MG63 (cell line): ENCODE measurements at regions not wholly inside any gene's neighbourhood (a gene's known extent, or its start where the extent isn't known, plus 50 kb on each side); places are given as distances from the start of the nearest gene placed in this dataset.

Experiments used
- DNase-seq: peaks from one replicate; pipeline ENCODE4 v3.0.0-alpha.2; 2020
- H3K27me3 ChIP-seq: fragments of 250-450 bp; sonication (Bioruptor Pico); 2 replicates; pipeline ENCODE4 v1.5.1; 2020; ENCODE audit warnings: mild to moderate bottlenecking, moderate library complexity
- H3K36me3 ChIP-seq: fragments of 250-450 bp; sonication (Bioruptor Pico); 2 replicates; pipeline ENCODE4 v1.5.1; 2020; ENCODE audit warnings: mild to moderate bottlenecking, moderate library complexity
- H3K4me3 ChIP-seq: fragments of 250-450 bp; sonication (Bioruptor Pico); 2 replicates; pipeline ENCODE4 v1.5.1; 2020; ENCODE audit warnings: mild to moderate bottlenecking, moderate library complexity
- H3K9me3 ChIP-seq: fragments of 250-450 bp; sonication (Bioruptor Pico); 2 replicates; pipeline ENCODE4 v1.5.1; 2020; ENCODE audit warnings: mild to moderate bottlenecking, moderate library complexity

DNA sequence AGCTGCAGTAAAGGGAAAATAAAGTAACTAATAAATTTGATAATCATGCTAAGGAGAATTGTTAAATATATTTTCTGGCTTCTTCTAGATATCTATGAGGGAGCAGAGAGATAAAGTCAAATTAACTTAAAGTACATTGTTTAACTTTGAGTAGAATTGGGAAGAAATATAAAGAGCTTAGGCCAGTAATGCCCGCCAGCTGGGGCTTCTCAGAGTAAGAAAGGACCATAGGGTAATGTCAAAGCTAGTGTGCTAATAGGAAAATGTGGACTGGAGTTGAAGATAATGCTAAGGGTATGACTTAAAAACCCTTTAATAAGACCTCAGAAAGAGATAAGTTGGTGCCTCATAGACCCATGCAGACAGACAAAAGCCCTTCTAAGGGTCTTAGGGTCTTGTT, 411.6 kb upstream of the ANO3 start:
- H3K9me3 ChIP-seq, result no peaks in the 10 kb centered on the region
- H3K4me3 ChIP-seq, result no peak overlapping the region
- no peaks in the 10 kb centered on the region for H3K27me3 ChIP-seq
- DNase-seq, result no peak
- no peaks in the 10 kb centered on the region for H3K36me3 ChIP-seq

GRCh38 chr11:25924586-25924985, 407.3 kb upstream of the ANO3 start:
- Histone ChIP-seq H3K4me3 (no peak overlapping the region), H3K9me3 (no peaks in the 10 kb centered on the region), H3K27me3 (no peaks in the 10 kb centered on the region), H3K36me3 (no peaks in the 10 kb centered on the region)
- no peak for DNase-seq

DNA sequence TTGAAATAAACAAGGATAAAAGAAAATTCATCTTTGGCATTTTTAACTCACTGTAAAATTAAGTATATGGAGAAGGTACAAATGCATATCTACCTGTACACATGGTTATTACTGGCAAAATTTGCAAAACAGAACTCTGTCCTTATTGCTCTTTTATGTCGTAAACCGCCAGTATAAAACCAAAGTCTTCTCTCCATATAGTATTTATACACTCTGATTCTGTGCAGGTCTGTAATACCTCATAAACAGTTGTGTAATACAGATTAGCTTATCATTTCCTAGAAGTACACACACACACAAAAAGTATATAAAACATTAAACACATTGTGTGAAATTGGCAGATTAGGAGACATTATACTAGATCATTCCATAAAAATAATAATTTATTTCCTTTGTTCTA, 406.6 kb upstream of the ANO3 start:
- no peak overlapping the region for H3K4me3 ChIP-seq
- H3K27me3 ChIP-seq, result no peaks in the 10 kb centered on the region
- no peaks in the 10 kb centered on the region for H3K9me3 ChIP-seq
- DNase-seq, result no peak
- H3K36me3 ChIP-seq, result no peaks in the 10 kb centered on the region

DNA sequence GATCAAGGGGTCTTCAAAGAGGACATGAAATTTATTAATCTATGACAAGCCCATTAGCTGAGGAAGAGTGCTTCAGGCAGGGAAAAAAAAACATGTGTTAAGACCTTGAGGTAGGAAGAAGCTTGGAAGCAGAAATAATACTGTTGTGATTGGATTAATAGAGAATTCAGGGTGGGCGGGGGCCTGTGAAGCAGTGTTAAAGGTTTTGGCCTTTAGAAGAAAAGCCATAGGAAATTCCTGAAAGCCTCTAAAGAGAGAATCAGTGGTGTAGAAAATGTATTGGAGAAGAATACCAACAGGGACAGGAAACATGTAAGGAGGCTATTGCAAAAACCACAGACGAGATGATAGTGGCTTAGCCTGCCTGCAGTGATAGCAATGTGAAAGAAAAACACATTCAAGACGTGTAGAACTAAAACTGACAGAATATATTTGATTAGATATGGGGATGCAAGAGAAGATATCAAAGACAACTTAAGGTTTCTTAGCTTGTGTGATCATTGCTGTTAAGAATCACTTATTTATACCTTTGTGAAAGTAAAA, 404.4 kb upstream of the ANO3 start:
- DNase-seq, result no peak

GRCh38 chr11:25928076-25928475, 403.9 kb upstream of the ANO3 start:
- Histone ChIP-seq H3K36me3 (no peaks in the 10 kb centered on the region), H3K4me3 (no peak overlapping the region), H3K27me3 (no peaks in the 10 kb centered on the region), H3K9me3 (no peaks in the 10 kb centered on the region)
- no peak for DNase-seq

More for the DNA sequence above, 404.4 kb upstream of the ANO3 start:
- Histone ChIP-seq H3K36me3 (no peaks in the 10 kb centered on the region), H3K4me3 (no peak overlapping the region), H3K9me3 (no peaks in the 10 kb centered on the region), H3K27me3 (no peaks in the 10 kb centered on the region)

- H3K4me3 ChIP-seq, result no peak overlapping the region
- DNase-seq, result no peak
- H3K36me3 ChIP-seq, result no peaks in the 10 kb centered on the region
- H3K9me3 ChIP-seq, result no peaks in the 10 kb centered on the region
- H3K27me3 ChIP-seq, result no peaks in the 10 kb centered on the region
These were observed 393.0 kb upstream of the ANO3 start for GRCh38 chr11:25938952-25939351.

DNA sequence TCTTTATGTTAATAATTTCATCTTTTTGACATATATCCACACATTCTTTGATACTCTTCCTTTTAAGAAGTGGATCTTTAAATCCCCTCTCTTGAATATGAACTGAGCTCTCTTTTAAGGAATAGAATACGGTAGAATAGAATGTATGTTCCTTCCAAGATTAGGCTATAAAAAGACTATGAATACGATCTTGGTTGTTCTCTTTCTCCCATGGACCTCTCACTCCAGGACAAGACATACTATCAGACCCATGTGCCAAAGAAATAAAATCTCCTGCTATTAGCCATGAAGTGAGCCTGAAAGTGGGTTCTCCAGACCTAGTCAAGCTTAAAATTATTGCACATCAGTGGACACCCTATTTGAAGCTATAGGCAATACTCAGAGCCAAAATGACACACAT, 392.2 kb upstream of the ANO3 start:
- DNase-seq, result no peak
- Histone ChIP-seq H3K4me3 (no peak overlapping the region), H3K36me3 (no peaks in the 10 kb centered on the region), H3K9me3 (no peaks in the 10 kb centered on the region), H3K27me3 (no peaks in the 10 kb centered on the region)

DNA sequence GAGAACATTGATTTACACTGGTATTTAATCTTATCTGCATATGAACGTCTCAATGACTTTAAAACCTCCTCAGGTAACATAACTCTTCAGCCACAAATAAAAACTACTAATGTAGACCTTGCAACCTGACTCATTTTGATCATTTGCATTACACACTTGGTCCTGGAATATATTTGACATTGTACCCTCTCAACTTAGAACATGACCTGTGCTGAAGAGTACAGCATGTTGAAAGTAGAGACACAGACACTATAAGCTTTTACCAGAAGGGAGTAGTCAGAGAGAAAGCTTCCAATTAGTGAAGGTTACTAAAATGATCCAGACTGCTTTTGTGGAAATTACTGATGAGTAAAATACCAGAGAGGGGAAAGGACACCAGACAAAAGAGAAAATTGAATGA, 390.6 kb upstream of the ANO3 start:
- DNase-seq, result no peak
- Histone ChIP-seq H3K36me3 (no peaks in the 10 kb centered on the region), H3K27me3 (no peaks in the 10 kb centered on the region), H3K9me3 (no peaks in the 10 kb centered on the region), H3K4me3 (no peak overlapping the region)

- Histone ChIP-seq H3K4me3 (no peak overlapping the region), H3K9me3 (no peaks in the 10 kb centered on the region), H3K27me3 (no peaks in the 10 kb centered on the region), H3K36me3 (no peaks in the 10 kb centered on the region)
- DNase-seq, result no peak
These were observed 388.9 kb upstream of the ANO3 start for GRCh38 chr11:25943031-25943430.

DNA sequence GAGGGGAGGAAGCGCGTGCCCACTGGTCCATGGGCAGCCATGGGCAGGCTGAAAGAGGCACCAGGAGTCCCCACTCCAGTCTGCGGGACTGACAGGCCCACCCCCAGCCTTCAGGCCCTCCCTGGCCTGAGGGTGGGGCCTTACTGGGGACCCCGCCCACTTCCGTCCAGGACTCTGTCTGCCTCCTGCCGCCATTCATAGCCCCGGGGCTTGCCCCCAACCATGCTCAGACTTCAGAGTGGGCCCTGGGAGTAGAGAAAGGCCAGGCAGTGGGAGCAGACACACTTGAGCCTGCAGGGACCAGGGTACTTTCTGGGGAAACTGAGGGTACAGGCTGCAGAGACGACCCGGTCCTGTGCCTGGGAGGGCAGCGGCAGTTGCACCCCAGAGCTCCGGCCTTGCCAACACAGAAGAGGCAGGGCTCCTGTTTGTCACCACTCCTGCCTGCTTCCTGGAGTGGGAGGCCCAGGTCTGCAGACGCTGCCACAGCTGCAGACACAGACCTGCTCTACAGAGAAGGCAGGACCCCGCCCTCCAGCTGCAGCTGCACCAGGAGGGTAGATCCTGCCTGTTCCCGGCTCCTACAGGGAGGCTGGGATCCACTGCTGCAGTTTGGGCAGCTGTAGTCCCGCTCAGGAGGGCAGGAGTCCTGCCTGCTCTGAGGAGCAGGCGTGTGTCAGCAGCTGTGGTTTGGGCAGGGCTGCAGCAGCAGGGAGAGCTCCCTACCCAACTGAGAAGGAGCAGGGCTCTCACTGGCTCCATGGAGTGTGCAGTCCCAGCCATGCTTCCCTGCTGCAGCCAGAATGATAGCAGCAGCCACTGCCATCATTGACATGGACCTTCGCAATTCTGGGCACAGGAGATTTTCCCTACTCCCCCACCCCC, 387.9 kb upstream of the ANO3 start:
- H3K9me3 ChIP-seq, result no peaks in the 10 kb centered on the region
- H3K36me3 ChIP-seq, result no peaks in the 10 kb centered on the region
- no peak for DNase-seq
- no peak overlapping the region for H3K4me3 ChIP-seq
- H3K27me3 ChIP-seq, result no peaks in the 10 kb centered on the region

- no peaks in the 10 kb centered on the region for H3K9me3 ChIP-seq
These were observed 382.0 kb upstream of the ANO3 start for GRCh38 chr11:25949918-25950317.

GRCh38 chr11:25953006-25953405, 378.9 kb upstream of the ANO3 start:
- Histone ChIP-seq H3K4me3 (no peak overlapping the region), H3K36me3 (no peaks in the 10 kb centered on the region), H3K9me3 (no peaks in the 10 kb centered on the region), H3K27me3 (no peaks in the 10 kb centered on the region)
- DNase-seq, result no peak

More at GRCh38 chr11:25949918-25950317, 382.0 kb upstream of the ANO3 start:
- Histone ChIP-seq H3K36me3 (no peaks in the 10 kb centered on the region), H3K27me3 (no peaks in the 10 kb centered on the region), H3K4me3 (no peak overlapping the region)
- no peak for DNase-seq

DNA sequence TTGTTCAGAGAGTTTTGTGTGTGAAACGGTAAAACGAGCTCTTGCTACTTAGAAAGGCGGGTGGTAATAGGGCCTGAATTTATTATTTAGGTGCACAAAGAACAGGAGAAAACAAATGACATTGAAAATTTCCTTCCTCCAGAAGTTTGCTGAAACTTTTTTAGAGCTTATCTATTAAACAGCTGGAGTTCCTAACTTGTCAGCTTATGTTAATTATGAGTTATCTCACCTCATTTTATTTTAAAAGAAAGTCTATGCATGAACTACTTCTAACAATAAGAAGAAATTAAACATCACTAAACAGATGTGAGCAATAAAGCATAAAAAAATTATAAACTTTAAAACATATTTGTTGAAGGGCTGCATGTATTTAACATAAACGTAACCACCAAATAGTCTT, 373.9 kb upstream of the ANO3 start:
- no peak for DNase-seq
- H3K36me3 ChIP-seq, result no peaks in the 10 kb centered on the region
- H3K4me3 ChIP-seq, result no peak overlapping the region
- no peaks in the 10 kb centered on the region for H3K27me3 ChIP-seq
- H3K9me3 ChIP-seq, result no peaks in the 10 kb centered on the region

DNA sequence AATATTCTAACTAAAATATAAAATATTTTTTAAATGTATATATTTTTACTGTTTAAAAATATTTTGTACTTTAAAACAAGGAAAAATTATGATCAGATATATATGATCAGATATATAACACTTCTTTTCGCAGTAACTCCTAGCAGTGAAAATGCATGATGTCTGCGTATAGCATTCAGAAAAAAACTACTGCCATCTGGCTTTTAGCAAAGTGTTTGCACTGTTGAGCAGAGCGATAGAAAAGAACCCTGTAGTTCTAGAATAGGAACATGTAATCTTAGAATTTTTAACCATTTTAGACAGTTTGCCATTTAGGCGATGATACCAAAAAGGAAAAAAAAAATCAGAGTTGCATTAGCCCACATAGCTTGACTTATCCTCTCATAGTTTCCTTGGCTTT, 370.4 kb upstream of the ANO3 start:
- Histone ChIP-seq H3K36me3 (no peaks in the 10 kb centered on the region), H3K27me3 (no peaks in the 10 kb centered on the region), H3K4me3 (no peak overlapping the region), H3K9me3 (no peaks in the 10 kb centered on the region)
- no peak for DNase-seq

DNA sequence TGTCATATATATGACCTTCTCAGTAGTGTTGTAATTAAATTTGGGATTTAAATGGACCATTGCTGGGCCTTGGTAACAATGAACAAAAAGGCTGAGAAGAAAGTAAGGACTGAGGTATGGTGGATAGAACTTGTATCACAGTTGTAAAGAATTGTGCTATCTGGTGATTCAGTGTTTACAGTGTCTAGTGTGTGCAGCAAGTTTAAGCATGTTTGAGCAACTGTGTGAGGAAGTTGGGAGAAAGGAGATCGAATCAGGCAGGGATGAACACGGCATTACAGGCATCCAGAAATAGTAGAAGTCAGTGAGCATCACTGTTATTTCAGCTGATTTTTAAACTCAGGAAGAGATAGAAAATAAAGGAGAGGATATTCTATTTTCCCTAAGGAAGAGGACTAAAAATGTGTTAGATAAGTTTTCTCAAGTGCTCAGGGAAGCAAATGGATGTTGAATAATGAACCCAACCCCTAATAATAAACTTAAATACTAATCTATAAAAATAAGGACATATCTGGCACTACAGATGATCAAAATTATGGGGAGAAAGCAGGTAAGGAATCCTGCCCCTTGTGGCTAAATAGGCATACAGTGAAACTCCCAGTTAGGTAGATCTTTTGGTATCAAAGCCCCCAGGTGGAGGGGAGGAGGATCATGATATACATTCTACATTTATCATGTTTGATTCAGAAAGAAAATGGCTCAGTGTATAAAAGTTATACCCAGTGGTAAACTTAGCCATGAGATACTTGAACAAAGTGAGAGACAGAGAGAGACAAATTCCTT, 361.0 kb upstream of the ANO3 start:
- no peaks in the 10 kb centered on the region for H3K36me3 ChIP-seq
- no peaks in the 10 kb centered on the region for H3K9me3 ChIP-seq
- DNase-seq, result no peak
- H3K27me3 ChIP-seq, result no peaks in the 10 kb centered on the region
- H3K4me3 ChIP-seq, result no peak overlapping the region

DNA sequence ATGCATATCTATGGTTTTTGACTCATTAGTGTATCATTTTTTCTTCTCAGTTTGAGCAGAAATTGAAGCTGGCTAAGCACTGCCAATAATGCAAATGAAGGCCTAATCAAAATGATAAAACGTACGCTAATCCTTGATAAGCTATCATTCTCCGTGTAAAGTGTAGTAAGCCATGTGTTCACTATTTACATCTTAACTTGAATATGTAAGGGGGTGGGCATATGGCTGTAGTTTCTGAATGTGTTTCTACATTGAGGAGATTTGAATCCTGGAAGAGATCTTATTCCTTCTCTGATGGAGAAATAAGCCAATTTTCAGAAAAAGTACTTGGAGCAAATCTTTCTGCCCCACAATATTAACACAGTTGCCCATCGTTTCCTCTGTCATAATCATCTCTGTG, 351.8 kb upstream of the ANO3 start:
- no peak overlapping the region for H3K4me3 ChIP-seq

GRCh38 chr11:25981998-25982397, 349.9 kb upstream of the ANO3 start:
- DNase-seq, result no peak
- Histone ChIP-seq H3K27me3 (no peaks in the 10 kb centered on the region), H3K4me3 (no peak overlapping the region), H3K36me3 (no peaks in the 10 kb centered on the region), H3K9me3 (no peaks in the 10 kb centered on the region)

More for the DNA sequence above, 351.8 kb upstream of the ANO3 start:
- Histone ChIP-seq H3K36me3 (no peaks in the 10 kb centered on the region), H3K27me3 (no peaks in the 10 kb centered on the region), H3K9me3 (no peaks in the 10 kb centered on the region)
- DNase-seq, result no peak
